GM21360 (cell line): ENCODE measurements at regions not wholly inside any gene's neighbourhood (a gene's known extent, or its start where the extent isn't known, plus 50 kb on each side); places are given as distances from the start of the nearest gene placed in this dataset.

Experiments used
- ATAC-seq: cut with Tn5 transposase; IDR thresholded peaks from one replicate; pipeline ENCODE4 v1.9.1; 2021; ENCODE audit warnings: mild to moderate bottlenecking, moderate library complexity; ENCODE audit not compliant: unreplicated experiment

- ATAC-seq = no peak
These were observed 56.3 kb upstream of the DCTD start for GRCh38 chr4:182973511-182973911.

DNA sequence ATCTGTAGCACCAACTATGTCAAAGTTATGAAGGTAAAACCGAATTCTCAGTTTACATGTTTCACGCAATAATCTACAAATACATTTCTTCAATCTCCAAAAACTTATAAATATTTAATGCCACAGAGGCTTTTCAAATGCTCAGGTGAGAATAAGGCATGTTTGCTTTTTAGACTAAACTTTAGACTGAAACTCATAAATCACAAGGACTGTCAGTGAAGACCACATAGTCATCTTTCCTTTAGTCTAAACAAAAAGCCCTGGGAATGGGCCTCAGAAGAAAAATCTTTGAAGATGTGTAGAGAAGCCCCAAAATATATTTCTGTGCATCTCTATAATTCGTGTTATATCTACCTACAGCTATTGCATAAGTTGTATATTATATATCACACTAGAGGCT lies 54.5 kb upstream of the DCTD start:
- no peak for ATAC-seq

DNA sequence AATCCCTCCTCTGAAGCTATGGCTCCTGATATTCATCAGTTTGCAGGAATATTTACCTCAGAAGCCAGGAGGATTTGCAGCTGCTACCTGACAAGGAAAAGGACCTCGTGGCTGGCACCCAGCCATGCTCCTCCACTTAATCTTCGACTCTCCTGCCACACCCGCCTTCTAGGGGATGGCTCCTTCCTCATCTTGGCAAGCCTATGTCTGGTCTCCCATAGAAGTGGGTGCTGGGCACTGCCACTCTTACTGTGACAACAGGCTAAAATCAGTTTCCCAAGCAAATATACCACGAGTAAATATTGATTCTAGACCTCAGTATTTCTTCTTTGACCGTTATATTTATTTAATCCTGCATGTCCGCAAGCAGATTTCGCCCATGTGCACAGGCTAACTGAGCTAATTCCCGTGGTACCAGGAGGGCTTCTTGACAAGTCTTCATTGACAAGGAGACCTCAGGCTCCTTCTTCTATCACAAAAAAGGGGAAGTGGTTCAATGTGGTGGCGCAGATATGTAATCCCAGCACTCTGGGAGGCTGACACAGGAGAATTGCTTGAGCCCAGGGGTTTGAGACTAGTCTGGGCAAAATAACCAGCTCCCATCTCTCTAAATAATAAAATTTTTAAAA lies 52.6 kb upstream of the DCTD start:
- ATAC-seq = peak; percentile 65

- peak; percentile 56 for ATAC-seq
These were observed 51.9 kb upstream of the DCTD start for GRCh38 chr4:182968917-182969650.

DNA sequence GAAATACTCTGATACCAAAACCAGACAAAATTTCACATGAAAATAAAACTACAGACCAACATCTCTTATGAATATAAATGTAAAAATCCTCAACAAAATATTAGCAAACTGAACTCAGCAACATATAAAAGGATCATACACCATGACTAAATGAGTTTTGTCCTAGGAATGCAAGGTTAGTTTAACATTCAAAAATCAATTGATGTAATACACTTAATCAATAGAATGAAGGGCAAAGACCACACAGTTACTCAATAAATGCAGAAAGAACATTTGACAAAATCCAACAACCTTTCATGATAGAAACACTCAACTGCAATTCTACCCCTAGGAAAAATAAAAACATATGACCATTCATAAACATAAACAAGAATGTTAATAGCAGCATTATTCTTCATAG lies 50.2 kb upstream of the DCTD start:
- no peak for ATAC-seq
